HG02885 (cell line): ENCODE measurements at regions not wholly inside any gene's neighbourhood (a gene's known extent, or its start where the extent isn't known, plus 50 kb on each side); places are given as distances from the start of the nearest gene placed in this dataset.

Experiments used
- ATAC-seq: cut with Tn5 transposase; IDR thresholded peaks from one replicate; pipeline ENCODE4 v1.9.1; 2021; ENCODE audit warnings: mild to moderate bottlenecking; ENCODE audit not compliant: unreplicated experiment, poor library complexity

DNA sequence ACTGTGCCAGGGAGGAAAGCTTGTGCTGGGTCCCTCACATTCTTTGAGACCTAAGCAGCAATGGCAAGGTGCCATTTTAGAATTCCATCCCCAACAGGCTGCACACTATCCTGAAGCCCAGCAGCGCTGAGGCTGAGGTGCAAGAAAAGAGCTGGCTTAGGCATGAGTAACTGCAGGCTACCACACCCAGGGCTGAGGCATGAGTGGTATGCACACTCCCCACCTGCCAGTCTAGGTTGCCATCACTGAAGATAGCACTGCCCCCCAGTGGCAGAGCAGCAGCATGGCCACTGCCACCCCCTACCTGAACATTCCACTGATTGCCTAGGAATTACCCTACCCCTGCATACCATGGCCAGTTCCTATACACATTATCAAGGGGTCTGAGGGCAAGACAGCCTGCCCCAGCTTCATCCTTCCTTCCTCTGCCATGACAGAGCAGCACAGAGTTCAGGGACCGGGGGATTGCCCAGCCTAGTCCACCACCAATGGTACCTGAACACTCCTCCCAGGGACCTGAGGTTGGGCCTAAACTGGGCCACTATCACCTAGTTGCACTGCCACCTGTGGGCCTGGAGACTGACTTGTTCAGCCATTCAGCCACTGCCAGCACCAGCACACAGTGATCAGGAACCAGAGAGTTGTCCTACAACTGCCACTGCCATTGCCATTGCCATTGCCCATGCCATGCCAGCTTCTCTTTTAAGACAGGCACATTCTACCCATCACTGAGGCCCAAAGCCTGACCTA lies 129.8 kb downstream of the SATB1 start:
- ATAC-seq, result peak; percentile 97

- ATAC-seq, result no peak
These were observed 135.0 kb downstream of the SATB1 start for GRCh38 chr3:18290157-18290556.

DNA sequence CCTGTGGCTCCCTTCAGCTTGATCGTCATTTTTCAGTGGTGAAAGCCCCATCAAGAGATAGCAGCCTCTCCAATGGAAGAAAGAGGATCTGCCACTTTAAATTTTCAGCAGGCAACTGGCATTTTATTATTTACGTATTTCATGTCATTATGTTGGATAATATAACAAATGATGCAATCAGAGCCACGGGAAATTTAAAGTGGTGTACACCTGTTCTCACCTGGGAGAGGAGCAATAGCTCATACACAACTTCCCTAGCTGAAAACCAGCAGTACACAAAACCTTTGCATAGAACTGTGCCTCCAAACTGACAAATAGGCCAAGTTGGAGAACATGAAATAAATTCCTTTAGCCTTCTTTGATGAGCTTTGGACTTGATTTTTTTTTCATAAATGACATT lies 136.9 kb downstream of the SATB1 start:
- no peak for ATAC-seq

DNA sequence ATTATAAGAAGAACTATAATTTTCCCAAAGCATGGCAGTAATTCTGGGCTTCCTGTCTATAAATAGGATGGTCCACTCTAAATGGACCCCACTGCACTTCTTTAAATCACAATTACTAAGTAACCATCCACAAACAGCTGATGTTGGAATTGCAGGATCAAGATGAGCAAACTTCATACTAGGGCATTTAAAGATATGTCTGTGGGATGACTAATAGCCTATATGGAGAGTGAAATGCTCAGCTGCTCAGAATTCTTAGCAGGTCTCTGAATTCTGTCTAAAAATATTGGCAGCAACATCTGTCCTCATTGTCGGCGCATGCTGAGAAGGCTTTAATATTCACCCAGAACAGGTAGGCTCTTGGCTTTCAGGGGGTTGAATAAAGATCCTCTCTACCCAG lies 140.4 kb downstream of the SATB1 start:
- no peak for ATAC-seq

DNA sequence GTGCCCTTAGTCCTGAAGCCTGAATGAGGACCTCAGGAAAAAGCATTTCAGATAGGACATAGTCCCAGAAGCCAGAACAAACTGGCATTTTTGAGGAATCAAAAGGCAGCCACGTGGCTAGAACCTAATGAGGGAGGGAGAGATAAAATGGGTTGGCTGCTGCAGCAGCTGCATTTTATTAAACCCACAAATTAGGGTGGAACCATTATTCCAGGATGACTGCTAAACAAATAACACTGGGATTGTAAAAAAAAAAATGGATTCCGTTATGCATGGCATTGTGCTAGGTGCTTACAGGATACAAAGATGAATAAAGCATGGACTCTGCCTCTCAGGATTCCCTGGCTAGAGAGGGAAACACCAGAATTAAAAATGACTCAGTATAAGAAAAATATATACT lies 141.5 kb downstream of the SATB1 start:
- ATAC-seq, result no peak

GRCh38 chr3:18282507-18282906 lies 142.6 kb downstream of the SATB1 start:
- ATAC-seq, result no peak

- no peak for ATAC-seq
These were observed 145.9 kb downstream of the SATB1 start for GRCh38 chr3:18279226-18279737.

GRCh38 chr3:18264853-18265252 lies 160.3 kb downstream of the SATB1 start:
- no peak for ATAC-seq

DNA sequence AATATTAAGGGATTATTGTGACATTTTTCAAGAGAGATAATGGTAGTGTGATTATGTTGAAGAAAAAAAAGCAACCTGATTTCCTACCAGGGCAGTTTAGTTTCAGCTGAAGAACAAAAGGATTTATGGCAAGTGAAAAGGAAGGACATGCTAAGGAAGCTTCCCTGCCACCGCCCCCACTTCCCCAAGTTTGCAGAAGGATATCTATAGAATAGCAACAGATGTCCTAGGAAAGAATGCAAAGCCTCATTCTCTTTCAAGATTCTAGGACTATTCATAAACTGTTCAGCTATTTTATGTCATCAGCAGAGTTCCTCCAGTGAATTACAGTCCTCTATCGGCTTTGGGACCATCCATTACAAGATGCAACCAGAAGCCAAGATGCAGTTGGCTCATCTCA lies 160.8 kb downstream of the SATB1 start:
- no peak for ATAC-seq

- ATAC-seq, result peak; percentile 93
These were observed 166.6 kb downstream of the SATB1 start for GRCh38 chr3:18258492-18258891.

DNA sequence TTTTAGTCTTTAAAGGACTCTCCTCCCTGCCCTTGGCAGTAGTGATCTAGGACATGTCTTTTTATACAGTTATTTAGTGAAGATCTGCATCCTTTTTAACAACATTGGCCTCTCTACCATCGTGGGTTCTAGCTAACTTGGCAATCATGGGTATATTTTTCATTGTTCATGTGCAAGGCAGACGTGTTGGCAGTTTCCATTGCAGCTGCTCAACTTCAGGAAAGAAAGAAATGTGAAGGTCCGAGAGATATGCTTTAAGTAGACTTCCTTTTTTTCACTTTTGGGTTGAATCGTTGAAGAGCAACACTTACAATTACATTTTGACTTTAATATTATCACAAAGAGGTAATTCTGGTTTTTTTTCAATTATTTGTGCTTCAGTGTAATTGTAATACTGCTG lies 172.6 kb downstream of the SATB1 start:
- no peak for ATAC-seq

DNA sequence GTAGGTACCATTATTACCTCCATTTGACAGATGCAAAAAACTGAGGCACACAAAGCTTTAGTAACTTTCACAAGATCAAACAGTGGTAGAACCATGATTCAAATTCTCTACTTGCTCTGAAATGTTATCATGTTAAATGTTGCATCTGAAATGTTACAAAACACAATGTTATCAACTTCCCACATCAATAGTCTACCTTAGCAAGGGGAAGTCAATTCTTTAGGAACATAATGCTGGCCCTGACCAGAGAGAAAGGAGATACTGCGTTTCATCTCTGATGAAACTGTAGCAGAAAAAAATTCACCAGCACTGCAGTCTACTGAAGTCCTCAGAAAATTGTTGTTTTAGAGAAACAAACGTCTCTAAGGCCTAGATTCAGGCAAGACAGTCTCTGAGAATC lies 174.1 kb downstream of the SATB1 start:
- no peak for ATAC-seq

- ATAC-seq, result no peak
These were observed 176.0 kb downstream of the SATB1 start for GRCh38 chr3:18249126-18249525.

- ATAC-seq, result no peak
These were observed 177.3 kb downstream of the SATB1 start for GRCh38 chr3:18247776-18248310.

DNA sequence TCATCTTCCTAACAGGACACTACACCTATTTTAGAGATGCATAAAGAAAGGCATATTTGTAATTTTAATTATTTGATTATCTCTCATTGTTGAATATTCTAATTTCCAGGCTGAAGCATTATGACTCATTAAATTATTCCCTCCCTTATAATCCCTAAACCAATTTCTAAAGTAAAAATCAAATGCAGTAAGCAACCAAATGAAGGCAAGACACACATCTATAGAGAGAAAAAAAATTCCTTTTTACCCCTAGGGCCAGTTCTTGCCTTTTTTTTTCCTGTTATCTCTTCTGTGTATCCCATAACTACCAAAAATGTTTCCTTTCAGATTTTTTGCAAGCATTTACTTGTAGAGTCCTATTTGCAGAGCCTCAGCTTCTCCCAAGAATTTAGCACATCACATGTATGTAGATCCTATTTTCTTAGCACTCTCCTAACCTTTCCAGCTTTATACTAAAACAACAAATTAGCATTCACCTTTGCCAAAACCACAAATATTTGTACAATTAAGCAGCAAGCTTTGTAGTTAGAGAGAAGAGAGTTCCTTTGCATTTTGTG lies 177.9 kb downstream of the SATB1 start:
- ATAC-seq, result no peak

DNA sequence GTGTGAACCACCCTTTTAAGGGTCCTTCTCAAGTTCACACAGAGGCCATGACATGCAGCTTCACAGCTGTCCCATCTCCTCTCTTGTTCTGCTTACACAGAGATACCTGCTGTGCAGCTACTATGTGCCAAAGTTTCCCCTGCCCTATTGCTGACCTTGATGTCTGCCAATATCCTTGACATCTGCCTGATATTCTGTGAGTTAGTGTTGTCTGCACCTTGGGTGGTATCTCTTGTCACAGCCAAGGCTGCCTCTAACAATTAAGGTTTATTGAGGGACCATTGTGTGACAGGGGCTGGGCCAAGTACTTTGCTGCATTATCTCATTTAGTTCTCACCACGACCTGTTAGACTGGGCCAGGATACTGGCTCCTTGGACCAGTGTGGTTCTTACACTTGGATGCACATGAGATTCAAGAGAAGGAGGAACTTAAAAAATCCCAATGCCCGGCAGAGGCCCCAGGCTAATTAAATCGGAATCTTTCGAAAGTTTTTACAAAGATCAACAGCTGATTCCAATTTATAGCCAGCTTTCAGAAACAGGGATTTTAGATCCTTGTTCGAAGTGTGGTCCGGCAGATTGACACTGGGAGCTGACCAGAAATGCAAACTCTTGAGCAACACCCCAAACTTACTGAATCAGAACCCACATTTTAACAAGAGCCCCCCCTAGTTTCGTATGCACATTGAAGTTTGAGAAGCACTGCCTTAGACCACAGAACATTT lies 178.6 kb downstream of the SATB1 start:
- ATAC-seq, result no peak

- peak; percentile 72 for ATAC-seq
These were observed 179.4 kb downstream of the SATB1 start for GRCh38 chr3:18245721-18246120.

GRCh38 chr3:18241837-18242236 lies 183.3 kb downstream of the SATB1 start:
- ATAC-seq, result no peak

DNA sequence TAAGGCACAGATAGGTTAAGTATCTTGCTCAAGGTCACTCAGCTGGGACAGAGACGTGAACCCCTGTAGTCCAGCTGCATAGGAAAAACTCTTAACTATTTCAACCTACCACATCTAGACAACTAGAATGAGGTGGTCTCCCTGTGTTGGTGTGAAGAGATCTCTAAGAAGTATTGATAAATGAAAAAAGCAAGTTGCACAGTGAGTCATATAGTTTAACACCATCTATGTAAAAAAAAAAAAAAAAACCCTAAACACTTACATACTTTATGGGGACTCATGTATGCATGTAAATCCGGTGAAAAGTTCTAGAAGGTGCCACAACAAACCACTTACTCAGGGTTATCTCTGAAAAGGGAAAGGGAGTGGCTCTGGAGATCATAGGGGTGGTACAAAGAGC lies 185.5 kb downstream of the SATB1 start:
- ATAC-seq, result no peak

- no peak for ATAC-seq
These were observed 186.3 kb downstream of the SATB1 start for GRCh38 chr3:18238746-18239331.

GRCh38 chr3:18238332-18238731 lies 186.8 kb downstream of the SATB1 start:
- ATAC-seq, result no peak
